ENCODE measurements at regions not wholly inside any gene's neighbourhood (a gene's known extent, or its start where the extent isn't known, plus 50 kb on each side); places are given as distances from the start of the nearest gene placed in this dataset.

- Mint-ChIP-seq H3K4me3 (no peak overlapping the region), H3K27me3 (ENCODE audit: low read depth in 3 of 3) (peaks cover 0 to 4% (median 2%) of the 10 kb centered on the region in 3 donors), H3K9me3 (no peaks in the 10 kb centered on the region), H3K4me1 (peaks cover 7% of the 10 kb centered on the region), H3K27ac (no peak overlapping the region), H3K36me3 (no peaks in the 10 kb centered on the region)
- no peak for DNase-seq
- intact Hi-C loops (cut with micrococcal nuclease): no loop called here
- TF ChIP-seq, protein P1, sequence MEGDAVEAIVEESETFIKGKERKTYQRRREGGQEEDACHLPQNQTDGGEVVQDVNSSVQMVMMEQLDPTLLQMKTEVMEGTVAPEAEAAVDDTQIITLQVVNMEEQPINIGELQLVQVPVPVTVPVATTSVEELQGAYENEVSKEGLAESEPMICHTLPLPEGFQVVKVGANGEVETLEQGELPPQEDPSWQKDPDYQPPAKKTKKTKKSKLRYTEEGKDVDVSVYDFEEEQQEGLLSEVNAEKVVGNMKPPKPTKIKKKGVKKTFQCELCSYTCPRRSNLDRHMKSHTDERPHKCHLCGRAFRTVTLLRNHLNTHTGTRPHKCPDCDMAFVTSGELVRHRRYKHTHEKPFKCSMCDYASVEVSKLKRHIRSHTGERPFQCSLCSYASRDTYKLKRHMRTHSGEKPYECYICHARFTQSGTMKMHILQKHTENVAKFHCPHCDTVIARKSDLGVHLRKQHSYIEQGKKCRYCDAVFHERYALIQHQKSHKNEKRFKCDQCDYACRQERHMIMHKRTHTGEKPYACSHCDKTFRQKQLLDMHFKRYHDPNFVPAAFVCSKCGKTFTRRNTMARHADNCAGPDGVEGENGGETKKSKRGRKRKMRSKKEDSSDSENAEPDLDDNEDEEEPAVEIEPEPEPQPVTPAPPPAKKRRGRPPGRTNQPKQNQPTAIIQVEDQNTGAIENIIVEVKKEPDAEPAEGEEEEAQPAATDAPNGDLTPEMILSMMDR (IDR thresholded peaks at IDR 0.05): no peak
- no peaks in the 10 kb centered on the region for H3K79me2 ChIP-seq (ENCODE audit: insufficient read depth, low read length)
- no peaks in the 10 kb centered on the region for H3K4me1 ChIP-seq (ENCODE audit: control insufficient read depth in 1 of 2, insufficient read depth in 2 of 2, low read length in 2 of 2)
- H3K36me3 ChIP-seq (replicated peaks in 1 of 2; ENCODE audit: control insufficient read depth in 1 of 2, insufficient read depth in 2 of 2, low read length in 2 of 2): no peaks in the 10 kb centered on the region
- no peaks in the 10 kb centered on the region for H3K9me3 ChIP-seq (replicated peaks in 1 of 2; ENCODE audit: control insufficient read depth in 1 of 2, insufficient read depth in 1 of 2, low read length in 2 of 2)
- H3K27me3 ChIP-seq (ENCODE audit: control insufficient read depth in 2 of 2, insufficient read depth in 2 of 2, low read length in 2 of 2): no peaks in the 10 kb centered on the region
- 100% methylated on average over 2 of the region's 8 CpGs for WGBS (ENCODE audit: insufficient coverage)
- no peaks in the 10 kb centered on the region for H4K20me1 ChIP-seq (ENCODE audit: insufficient read depth, low read length)
- no peak overlapping the region for H3K9ac ChIP-seq (ENCODE audit: insufficient read depth, low read length, poor library complexity, severe bottlenecking)
- H3K27ac ChIP-seq (ENCODE audit: low read depth in 1 of 2, low read length in 2 of 2): no peak overlapping the region
- H3K4me2 ChIP-seq (replicated peaks; ENCODE audit: extremely low read depth, low read length, poor library complexity, severe bottlenecking): no peak overlapping the region
- no peak overlapping the region for H3K4me3 ChIP-seq (replicated peaks in 1 of 3; ENCODE audit: low read depth in 2 of 3, low read length in 3 of 3)
- H2AFZ ChIP-seq (ENCODE audit: insufficient read depth, low read depth, low read length, poor library complexity, severe bottlenecking): no peak overlapping the region
Observed at GRCh38 chr13:99737481-99738245, 233.9 kb downstream of the ZIC5 start.

GRCh38 chr13:99736541-99736940, 235.0 kb downstream of the ZIC5 start:
- peaks cover 7% of the 10 kb centered on the region for H3K4me1 Mint-ChIP-seq
- TF ChIP-seq, protein P1 (IDR thresholded peaks at IDR 0.05): no peak
- H3K9me3 Mint-ChIP-seq: no peaks in the 10 kb centered on the region
- peaks cover 0 to 5% (median 4%) of the 10 kb centered on the region in 3 donors for H3K27me3 Mint-ChIP-seq (ENCODE audit: low read depth in 3 of 3)
- Histone ChIP-seq H3K9me3 (replicated peaks in 1 of 2; ENCODE audit: control insufficient read depth in 1 of 2, insufficient read depth in 1 of 2, low read length in 2 of 2) (no peaks in the 10 kb centered on the region), H3K9ac (ENCODE audit: insufficient read depth, low read length, poor library complexity, severe bottlenecking) (no peak overlapping the region), H3K4me3 (replicated peaks in 1 of 3; ENCODE audit: low read depth in 2 of 3, low read length in 3 of 3) (no peak overlapping the region), H3K36me3 (replicated peaks in 1 of 2; ENCODE audit: control insufficient read depth in 1 of 2, insufficient read depth in 2 of 2, low read length in 2 of 2) (no peaks in the 10 kb centered on the region), H3K4me1 (ENCODE audit: control insufficient read depth in 1 of 2, insufficient read depth in 2 of 2, low read length in 2 of 2) (no peaks in the 10 kb centered on the region), H4K20me1 (ENCODE audit: insufficient read depth, low read length) (no peaks in the 10 kb centered on the region), H3K27me3 (ENCODE audit: control insufficient read depth in 2 of 2, insufficient read depth in 2 of 2, low read length in 2 of 2) (no peaks in the 10 kb centered on the region), H3K27ac (ENCODE audit: low read depth in 1 of 2, low read length in 2 of 2) (no peak overlapping the region), H3K79me2 (ENCODE audit: insufficient read depth, low read length) (no peaks in the 10 kb centered on the region), H3K4me2 (replicated peaks; ENCODE audit: extremely low read depth, low read length, poor library complexity, severe bottlenecking) (no peak overlapping the region), H2AFZ (ENCODE audit: insufficient read depth, low read depth, low read length, poor library complexity, severe bottlenecking) (no peak overlapping the region)
- no peaks in the 10 kb centered on the region for H3K36me3 Mint-ChIP-seq
- no peak overlapping the region for H3K4me3 Mint-ChIP-seq
- H3K27ac Mint-ChIP-seq: no peak overlapping the region
- intact Hi-C loops (cut with micrococcal nuclease): no loop called here
- no peak for DNase-seq
- 67% methylated on average over 1 of the region's 3 CpGs for WGBS (ENCODE audit: insufficient coverage)
